GM19328 (cell line): ENCODE measurements at regions not wholly inside any gene's neighbourhood (a gene's known extent, or its start where the extent isn't known, plus 50 kb on each side); places are given as distances from the start of the nearest gene placed in this dataset.
"Not testable (repeated sequence)": the region's sequence is repeated elsewhere in the genome, so short reads cannot be mapped to it uniquely, and the experiment has no call there.

Experiments
- ATAC-seq: cut with Tn5 transposase; IDR thresholded peaks from one replicate; pipeline ENCODE4 v1.9.1; 2021; ENCODE audit warnings: mild to moderate bottlenecking, moderate library complexity; ENCODE audit not compliant: unreplicated experiment

DNA sequence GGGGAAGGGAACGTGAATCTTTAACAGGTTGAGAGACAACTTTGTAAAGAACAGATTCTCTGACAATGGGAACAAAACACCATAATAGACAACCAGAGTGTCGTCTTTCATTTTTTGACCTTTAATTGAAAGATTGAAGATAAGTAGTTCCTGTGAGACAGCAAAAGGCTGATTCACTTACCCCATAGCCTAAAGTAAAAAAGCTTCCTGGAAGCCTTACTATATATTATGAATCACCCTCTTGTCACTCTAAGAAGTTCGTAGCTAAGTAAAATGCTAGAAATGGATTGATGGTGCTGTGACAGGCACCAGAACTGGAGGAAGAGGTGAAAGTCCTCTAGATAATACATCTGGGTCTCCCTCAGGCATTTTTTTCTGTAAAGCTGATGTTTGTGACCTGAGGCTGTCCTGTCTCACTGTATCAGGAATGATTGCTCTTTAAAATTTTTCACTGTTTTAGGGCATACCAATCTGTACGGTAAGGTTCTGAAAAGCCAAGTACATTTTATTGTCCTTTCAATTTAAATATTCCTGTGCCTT, 824.6 kb upstream of the SEMA6D start:
- ATAC-seq: no peak

DNA sequence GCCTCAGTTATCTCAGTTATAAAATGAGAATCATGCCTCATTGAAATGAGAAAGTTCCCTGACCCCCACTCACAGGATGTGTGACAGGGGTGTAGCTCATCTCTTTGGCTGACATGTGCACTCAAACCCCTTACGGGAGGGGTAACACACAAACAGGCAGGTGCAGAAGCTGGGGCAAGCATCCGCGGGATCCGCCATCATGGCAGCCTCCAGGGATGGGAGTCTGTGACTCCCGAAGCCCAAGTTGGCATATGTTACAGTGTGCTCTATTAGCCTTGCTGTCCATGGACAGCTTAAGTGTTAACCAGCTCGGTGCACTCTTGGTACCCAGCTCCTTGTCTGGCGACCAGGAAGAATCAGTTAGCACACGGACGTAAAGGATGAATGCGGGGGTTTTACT, 822.7 kb upstream of the SEMA6D start:
- no peak for ATAC-seq

DNA sequence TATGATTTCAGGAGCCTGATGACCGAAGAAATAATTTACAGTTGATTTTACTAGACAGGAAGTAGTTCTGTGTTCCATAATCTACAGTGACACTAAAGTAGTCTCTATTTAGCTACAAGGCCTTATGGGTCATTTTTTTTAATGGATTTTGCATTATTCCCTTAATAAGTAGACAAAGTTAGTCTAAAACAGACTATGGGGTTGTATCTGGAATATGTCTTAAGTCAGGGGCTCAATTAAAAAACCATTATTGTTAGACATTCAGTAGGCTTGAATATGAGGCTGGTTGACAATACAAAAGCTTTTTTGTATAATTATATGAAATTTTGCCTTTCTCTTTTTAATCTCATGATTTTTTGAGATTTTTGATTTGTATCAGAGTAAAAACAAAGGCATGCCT, 820.0 kb upstream of the SEMA6D start:
- no peak for ATAC-seq

DNA sequence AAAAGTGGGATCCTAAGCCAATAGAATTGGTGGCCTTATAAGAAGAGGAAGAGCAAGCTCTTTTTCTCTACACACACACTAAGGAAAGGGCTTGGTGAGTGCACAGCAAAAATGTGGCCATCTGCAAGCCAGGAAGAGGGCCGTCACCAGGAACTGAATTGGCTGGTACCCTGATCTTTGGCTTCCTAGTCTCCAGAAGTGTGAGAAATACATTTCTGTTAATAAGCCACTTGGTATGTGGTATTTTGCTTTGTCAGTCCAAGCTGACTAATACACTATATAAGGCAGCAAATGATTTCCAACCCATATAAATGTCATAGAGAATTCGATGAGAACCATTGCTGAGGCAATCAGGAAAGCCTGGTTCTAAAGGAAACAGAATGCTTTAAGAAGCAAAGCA, 816.3 kb upstream of the SEMA6D start:
- no peak for ATAC-seq

DNA sequence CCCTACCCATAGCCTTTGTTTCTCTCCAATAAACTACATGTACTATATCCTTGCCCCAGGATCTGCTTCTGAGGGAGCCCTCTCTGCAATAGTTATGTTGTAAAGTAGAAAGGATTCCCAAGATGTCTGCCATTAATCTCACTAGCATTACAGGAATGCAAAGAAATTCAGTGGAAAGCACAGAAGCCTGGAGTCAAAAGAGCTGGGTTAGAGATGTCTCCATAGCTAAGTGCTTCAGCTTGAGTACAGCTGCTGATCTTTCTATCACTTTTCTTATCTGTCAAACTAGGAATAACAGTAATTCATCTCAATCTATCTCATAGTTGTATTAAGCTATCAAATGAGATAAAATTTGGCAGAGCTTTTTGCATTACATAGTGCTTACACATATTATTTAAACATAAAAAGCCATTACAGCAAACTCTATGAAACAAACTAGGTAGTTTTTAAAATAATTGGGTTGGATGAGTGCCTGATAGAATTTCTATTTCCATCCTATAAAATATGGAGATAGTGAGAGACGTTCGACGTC, 799.5 kb upstream of the SEMA6D start:
- ATAC-seq: no peak

DNA sequence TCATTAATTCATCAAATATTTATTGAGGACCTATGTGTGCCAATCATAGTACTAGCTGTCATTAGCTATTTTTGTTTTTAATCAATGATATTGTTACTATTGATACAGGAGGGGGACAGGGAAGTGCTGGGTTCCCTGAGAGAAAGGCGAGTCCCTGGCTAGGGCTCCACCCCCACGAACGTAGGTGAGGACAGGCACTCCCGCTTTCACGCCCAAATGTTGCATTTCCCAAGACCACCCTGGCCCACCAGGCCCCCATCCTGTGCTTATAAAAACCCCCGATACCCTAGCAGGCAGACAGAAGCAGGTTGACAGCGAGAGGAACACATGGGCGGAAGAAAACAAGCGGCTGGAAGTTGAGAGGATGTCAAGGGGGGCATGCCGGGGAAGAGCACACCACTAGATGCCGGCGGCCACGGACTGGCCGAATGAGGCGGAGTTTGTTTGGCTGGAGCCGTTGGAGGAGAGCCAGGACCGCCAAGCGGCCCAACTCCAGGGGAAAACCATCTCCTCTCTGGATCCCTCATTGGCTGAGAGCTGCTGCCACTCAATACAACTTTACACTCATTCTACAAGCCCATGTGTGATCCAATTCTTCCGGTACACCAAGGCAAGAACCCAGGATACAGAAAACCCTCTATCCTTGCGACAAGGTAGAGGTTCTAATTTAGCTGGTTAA, 798.7 kb upstream of the SEMA6D start:
- ATAC-seq: no peak

DNA sequence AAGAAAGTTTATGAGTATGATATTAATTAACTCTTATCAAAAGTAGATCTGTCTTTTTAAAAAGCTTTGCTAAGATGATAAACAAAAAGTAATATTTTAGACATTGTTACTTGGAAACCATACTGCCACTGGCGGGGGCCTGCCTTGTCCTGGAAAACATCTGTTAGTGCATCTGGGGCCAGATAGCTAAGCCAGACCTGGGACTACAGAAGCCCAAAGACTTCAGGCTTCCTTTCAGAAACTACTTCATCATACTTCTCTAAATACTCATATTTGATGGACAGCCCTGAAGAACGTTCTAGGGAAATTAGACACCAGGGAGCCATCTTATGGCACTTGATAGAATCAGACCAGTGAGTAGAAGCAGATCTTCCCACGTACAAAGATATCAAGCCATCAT, 795.4 kb upstream of the SEMA6D start:
- no peak for ATAC-seq

DNA sequence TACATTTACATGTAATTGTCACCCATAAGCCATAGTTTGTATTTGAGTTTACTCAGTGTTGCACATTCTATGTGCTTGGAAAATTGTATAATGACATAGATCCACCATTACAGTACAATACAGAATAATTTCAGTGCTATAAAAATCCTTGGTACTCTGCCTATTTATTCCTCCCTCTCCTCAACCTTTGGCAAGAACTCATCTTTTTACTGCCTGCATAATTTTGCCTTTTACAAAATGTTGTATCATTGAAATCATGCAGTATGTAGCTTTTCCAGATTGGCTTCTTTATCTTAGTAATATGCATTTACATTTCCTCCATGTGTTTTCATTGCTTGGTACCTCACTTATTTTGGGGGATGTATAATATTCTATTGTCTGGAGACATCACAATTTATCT, 786.9 kb upstream of the SEMA6D start:
- no peak for ATAC-seq

DNA sequence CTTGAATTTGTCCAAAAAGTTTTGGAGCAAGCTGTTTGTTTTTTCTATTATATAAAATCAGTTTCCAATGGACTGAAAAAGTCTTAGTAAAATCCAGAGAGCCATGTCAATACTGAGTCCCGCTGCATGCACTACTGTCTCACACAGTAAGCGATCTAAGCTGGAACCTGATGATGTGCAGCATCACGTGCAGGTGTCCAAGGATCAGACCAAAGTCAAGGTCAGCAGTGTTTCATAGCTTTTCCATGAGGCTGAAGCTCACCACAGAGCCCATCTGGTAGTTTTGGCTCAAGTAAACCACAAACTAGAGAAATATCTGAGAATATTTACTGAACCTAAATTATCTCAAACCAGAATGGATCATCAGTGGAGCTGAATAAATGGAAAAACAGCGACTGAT, 784.0 kb upstream of the SEMA6D start:
- ATAC-seq: no peak

DNA sequence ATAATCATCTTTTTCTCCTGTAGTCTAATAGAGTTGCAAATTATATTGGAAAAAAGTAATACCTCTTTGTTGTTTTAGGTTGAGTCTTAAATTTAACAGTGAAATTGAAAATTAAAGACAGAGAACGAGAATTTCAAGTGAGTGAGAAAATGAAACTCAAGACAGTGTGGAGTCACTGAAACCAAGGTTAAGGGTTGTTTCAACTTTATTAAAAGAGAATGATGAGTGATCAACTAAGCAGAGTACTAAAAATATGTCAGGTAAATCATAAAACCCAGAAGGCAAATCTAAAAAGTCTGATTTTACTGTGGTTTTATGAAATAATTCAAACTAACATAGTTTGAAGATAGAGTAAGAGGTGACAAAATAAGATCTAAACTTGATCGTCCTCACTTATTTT, 782.5 kb upstream of the SEMA6D start:
- ATAC-seq: no peak

DNA sequence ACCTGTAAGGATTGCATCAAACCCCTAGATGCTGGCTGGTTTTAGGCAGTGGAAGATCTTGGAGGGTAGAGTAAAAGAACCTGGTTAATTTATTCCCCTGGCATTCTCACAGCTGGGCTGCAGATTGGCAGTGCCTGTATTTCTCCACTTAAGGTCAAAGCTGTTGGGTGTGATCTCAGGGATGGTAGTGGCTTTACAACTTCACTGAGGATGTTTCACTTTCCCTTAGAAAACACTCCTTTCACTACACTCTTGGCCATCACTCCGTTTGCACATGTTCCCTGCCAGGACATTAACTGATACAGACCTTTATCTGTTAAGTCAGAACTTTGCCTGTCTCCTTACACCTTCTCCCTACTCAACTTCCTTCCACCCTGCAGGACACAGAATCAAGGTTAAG, 779.1 kb upstream of the SEMA6D start:
- no peak for ATAC-seq

DNA sequence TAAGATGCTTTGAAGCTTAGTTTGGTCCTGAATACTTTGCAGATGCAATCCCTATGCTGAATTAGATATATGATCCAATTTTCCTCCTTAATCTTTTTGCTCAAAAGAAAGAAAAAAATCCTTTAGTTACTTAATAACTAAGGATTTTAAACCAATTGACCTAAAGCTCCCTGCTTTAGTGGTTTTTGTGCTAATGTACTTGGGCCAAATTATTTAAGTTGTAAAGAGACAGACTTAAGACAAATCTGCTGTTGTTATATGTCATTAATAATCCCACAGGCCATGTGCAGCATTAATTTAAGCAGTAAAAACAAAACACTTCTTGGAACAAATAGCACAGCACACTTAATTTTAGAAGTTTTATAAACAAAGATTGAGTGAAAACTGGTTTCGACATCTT, 776.1 kb upstream of the SEMA6D start:
- ATAC-seq: no peak

DNA sequence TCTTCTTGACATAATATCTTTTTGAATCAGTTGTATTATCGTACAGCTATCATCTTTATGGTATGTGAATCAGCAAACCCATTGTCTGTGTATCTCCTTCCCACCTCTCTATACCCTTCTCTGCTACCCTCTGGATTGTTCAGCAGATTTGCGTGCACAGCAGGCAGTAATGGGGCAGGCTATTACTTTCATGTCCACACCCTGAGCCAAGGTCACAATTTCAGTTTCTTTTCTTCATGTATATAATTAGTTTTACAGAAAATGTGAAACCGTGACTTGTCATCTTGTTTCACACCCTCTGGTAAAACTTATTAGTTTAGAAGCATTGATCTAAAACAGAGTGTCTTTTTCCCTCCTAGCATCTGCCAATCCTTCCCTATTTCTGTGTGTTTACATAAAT, 770.4 kb upstream of the SEMA6D start:
- ATAC-seq: no peak

DNA sequence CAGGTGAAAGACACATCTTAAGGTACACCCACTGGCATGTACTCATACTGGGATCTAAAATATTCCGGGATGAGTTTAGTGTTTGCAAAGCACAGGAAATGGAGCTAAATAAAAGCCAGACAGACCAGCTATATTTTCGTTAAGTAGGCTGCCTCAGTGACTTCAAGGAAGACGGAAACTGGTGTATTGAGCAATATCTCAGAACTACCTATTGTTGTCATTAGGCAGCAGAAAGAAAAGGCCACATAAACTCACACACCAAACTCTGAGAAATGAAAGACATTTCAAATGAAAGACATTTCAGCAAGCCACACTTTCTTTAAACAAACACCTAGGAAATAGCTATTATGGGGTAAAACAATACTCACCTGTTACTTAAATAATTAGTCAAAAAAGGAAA, 761.7 kb upstream of the SEMA6D start:
- no peak for ATAC-seq

DNA sequence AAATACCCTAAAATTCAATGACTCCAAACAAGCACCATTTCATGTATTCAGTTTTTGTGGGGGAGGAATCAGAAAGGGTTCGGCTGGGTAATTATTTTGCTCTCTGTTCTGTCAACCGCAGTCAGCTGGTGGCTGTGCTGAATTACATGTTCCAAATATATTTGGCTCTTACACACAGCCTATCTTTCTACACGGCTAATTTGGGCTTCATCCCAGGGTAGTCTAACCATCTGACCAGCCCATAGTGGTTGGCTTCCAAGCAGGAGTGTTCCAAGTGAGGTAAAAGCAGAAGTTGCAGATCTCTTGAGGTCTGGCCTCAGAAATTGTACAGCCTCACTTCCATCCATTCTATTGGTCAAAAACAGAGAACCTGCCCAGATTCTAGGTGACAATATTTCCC, 760.8 kb upstream of the SEMA6D start:
- no peak for ATAC-seq

DNA sequence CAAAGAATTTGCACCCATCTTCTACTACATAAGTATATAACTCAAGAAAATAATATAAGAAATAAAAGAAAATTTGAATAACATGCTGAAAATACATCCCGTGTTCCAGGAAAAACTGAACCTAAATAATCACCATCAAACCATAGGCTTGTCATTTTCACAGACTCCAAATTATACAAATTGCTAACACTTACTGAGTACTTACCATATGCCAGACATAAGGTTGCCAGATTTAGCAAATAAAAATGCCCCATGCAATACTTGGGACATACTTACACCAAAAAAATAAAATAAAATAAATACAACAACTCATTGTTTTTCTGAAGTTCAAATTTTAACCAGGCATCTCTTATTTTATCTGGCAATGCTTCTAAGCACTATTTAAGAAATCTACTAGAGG, 760.4 kb upstream of the SEMA6D start:
- no peak for ATAC-seq

DNA sequence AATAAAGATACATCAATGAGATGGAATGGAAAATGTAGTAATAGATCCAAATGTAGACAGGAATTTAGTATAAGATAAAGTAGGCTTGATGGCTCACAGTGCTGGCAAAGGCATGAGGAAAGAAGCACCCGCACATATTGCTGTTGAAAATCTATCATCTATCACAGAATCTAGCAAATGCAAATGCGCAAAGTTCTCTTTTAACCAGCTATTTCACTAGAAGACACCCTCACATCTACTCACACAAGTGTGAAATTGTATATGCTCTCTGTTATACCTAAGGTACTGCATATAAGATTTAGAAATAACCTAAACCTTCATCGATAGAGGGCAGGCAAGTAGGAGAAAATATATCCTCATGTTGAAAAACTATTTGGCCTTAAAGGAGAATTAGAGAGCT, 756.7 kb upstream of the SEMA6D start:
- ATAC-seq: no peak

DNA sequence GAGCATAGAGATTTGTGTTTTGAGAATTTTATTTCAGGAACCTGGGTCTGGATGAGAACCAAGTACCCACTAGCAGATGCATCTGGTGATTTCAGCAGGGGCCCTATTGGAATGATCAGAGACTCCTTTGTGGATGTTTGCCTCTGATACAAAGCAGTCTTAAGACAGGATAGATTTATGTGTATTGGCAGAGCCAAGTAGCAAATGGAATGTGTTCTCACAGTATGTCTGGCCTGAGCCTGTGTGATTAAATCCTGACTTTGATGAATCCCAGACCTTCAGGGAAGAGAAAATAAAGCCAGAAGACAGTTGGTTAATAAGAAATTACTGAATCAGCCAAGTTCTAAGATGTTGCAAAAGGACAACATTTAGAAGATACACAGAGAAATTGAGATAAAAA, 755.5 kb upstream of the SEMA6D start:
- no peak for ATAC-seq

DNA sequence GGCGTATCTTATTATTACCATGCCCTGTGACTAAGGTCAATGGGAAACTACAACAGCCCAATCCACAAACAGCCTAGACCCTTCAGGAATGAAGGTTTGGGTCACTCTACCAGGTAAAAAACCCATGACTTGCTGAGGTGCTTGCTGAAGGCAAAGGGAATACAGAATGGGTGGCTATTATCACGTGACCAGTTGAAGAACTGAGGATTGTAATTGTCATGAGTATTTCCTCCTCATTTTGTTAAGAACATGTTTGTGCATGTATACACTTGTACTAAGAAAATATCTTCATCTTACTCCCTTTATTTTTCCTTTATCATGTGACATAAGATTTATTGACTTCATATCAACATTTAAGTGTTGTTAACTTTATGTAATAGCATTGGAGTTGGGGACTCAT, 729.2 kb upstream of the SEMA6D start:
- ATAC-seq: not testable (repeated sequence)

DNA sequence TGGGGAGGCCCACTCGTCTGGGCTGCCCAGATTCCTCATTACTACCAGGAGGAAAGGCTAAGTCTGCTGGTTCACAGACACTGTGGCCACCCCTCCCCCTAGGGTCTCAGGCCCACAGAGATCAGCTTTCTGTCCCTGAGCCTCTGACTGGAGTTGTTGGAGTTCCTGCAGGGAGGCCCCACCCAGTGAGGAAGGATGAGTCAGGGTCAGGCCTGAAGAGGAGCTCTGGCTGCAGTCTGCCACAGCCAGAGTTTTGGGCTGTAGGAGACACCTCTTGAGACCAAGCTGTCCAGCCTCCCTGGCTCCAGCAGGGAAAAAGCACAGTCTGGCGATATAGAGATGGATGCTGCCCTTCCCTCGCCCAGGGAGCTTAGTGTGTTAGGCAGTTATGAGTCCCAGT, 720.9 kb upstream of the SEMA6D start:
- ATAC-seq: no peak

DNA sequence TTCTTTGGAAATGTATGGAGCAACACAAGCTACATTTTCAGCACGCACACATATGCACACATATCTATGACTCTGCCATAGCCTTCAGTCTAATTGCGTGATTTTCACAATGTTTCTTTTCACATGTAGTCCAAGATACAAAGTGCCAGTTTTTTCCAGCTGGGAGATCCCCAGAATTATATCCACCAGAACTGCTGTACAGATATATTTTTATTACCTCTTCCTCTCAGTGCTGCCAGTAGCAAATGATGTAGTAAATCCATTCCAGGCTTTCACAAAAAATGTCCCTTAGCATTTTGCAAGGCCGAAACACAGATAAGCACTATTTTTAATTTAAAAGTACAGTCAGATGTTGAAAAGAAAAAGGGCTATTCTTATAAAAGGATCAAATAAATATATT, 719.8 kb upstream of the SEMA6D start:
- ATAC-seq: no peak

DNA sequence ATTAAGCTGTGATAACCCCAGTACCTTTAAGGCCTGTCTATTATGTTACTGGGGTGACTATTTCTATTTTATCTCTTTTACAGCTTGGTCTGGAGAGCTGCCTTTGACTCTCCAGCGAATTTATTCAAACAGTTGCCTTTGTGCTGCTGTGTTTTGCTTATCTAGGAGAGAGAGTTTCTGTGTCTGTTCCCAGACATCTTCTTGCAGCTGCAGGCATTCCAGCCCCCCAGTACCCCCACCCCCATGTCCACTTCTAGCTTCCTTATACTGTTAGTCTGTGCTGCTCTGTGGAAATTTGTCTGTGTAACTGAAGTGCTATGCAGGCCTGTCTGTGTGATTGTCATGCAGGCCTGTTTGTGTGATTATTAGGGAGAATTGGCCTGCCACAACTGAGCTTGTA, 713.7 kb upstream of the SEMA6D start:
- ATAC-seq: no peak

DNA sequence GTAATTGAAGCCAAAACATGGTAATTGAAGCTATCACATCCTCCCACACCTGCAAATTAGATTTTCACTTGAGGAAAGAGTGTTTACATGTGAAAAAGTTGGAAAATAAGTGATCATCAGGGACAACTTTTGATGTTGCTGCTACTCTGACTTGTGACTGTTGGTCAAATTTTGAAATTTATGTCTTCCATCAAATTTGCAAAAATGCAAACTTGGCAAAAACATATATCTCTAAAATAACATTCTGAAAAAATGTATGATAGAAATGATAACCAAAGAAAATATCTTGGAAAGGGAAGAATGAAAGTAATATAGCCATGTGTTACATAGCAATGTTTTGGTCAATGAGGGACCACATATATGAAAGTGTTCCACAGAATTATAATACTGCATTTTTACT, 703.9 kb upstream of the SEMA6D start:
- ATAC-seq: no peak
